Type B pancreatic cell (in vitro differentiated cells): ENCODE measurements at regions not wholly inside any gene's neighbourhood (a gene's known extent, or its start where the extent isn't known, plus 50 kb on each side); places are given as distances from the start of the nearest gene placed in this dataset.
"Not testable (repeated sequence)": the region's sequence is repeated elsewhere in the genome, so short reads cannot be mapped to it uniquely, and the experiment has no call there.

Experiments
- DNase-seq: peaks from one replicate; pipeline ENCODE4 v3.0.0; 2021; ENCODE audit warnings: mixed read lengths; ENCODE audit not compliant: unreplicated experiment; ENCODE audit errors: extremely low spot score
- H3K27ac Mint-ChIP-seq: 2 replicates; pipeline ENCODE4 v1.8.0; 2021; ENCODE audit warnings: mild to moderate bottlenecking, mixed read lengths
- H3K27me3 Mint-ChIP-seq: 2 replicates; pipeline ENCODE4 v1.8.0; 2021; ENCODE audit warnings: mixed read lengths
- H3K36me3 Mint-ChIP-seq: 2 replicates; pipeline ENCODE4 v1.8.0; 2021; ENCODE audit warnings: mixed read lengths
- H3K4me1 Mint-ChIP-seq: one replicate; pipeline ENCODE4 v1.8.0; 2021; ENCODE audit warnings: mixed read lengths; ENCODE audit not compliant: unreplicated experiment
- H3K4me3 Mint-ChIP-seq: 2 replicates; pipeline ENCODE4 v1.8.0; 2021; ENCODE audit warnings: mild to moderate bottlenecking, mixed read lengths
- H3K9me3 Mint-ChIP-seq: 2 replicates; pipeline ENCODE4 v1.8.0; 2021; ENCODE audit warnings: mixed read lengths
- CTCF ChIP-seq: fragments of 200-600 bp; sonication (generic); conservative IDR thresholded peaks from 2 replicates; pipeline ENCODE4 v1.5.0; 2021; ENCODE audit warnings: antibody characterized with exemption, mild to moderate bottlenecking

- no peak for TF ChIP-seq CTCF
- Mint-ChIP-seq H3K4me1 (peaks cover 5% of the 10 kb centered on the region), H3K27me3 (peaks cover 2% of the 10 kb centered on the region), H3K36me3 (no peaks in the 10 kb centered on the region), H3K4me3 (no peak overlapping the region), H3K9me3 (peaks cover 12% of the 10 kb centered on the region), H3K27ac (no peak overlapping the region)
- no peak for DNase-seq
Observed at GRCh38 chr9:90167914-90168313, 474.7 kb downstream of the DIRAS2 start.

GRCh38 chr9:90169490-90169889 is 473.1 kb downstream of the DIRAS2 start:
- Mint-ChIP-seq H3K4me1 (peaks cover 5% of the 10 kb centered on the region), H3K27ac (peak overlapping the region; percentile 1), H3K36me3 (no peaks in the 10 kb centered on the region), H3K9me3 (peaks cover 12% of the 10 kb centered on the region), H3K27me3 (peaks cover 2% of the 10 kb centered on the region), H3K4me3 (no peak overlapping the region)
- no peak for TF ChIP-seq CTCF
- DNase-seq, result no peak

- not testable (repeated sequence) for H3K27me3 Mint-ChIP-seq, H3K4me3 Mint-ChIP-seq, DNase-seq, H3K4me1 Mint-ChIP-seq, H3K36me3 Mint-ChIP-seq, H3K27ac Mint-ChIP-seq
- H3K9me3 Mint-ChIP-seq, result peaks cover 12% of the 10 kb centered on the region
Observed at GRCh38 chr9:90173935-90174334, 468.7 kb downstream of the DIRAS2 start.

- H3K4me1 Mint-ChIP-seq, H3K27ac Mint-ChIP-seq, H3K4me3 Mint-ChIP-seq, H3K36me3 Mint-ChIP-seq, H3K27me3 Mint-ChIP-seq, DNase-seq: not testable (repeated sequence)
- H3K9me3 Mint-ChIP-seq, result peaks cover 12% of the 10 kb centered on the region
Observed at GRCh38 chr9:90174346-90174745, 468.3 kb downstream of the DIRAS2 start.

GRCh38 chr9:90175257-90175656 is 467.4 kb downstream of the DIRAS2 start:
- no peak for TF ChIP-seq CTCF
- Mint-ChIP-seq H3K9me3 (peaks cover 12% of the 10 kb centered on the region), H3K27me3 (no peaks in the 10 kb centered on the region), H3K36me3 (no peaks in the 10 kb centered on the region), H3K4me1 (no peaks in the 10 kb centered on the region), H3K27ac (no peak overlapping the region), H3K4me3 (no peak overlapping the region)
- DNase-seq, result no peak

- no peak for DNase-seq
- Mint-ChIP-seq H3K9me3 (peaks cover 10% of the 10 kb centered on the region), H3K27ac (no peak overlapping the region), H3K4me1 (no peaks in the 10 kb centered on the region), H3K27me3 (no peaks in the 10 kb centered on the region), H3K36me3 (no peaks in the 10 kb centered on the region), H3K4me3 (no peak overlapping the region)
- no peak for TF ChIP-seq CTCF
Observed at GRCh38 chr9:90175865-90176264, 466.8 kb downstream of the DIRAS2 start.

GRCh38 chr9:90176901-90177300 is 465.7 kb downstream of the DIRAS2 start:
- Mint-ChIP-seq H3K4me3 (no peak overlapping the region), H3K9me3 (peaks cover 2% of the 10 kb centered on the region), H3K36me3 (no peaks in the 10 kb centered on the region), H3K27me3 (no peaks in the 10 kb centered on the region), H3K27ac (no peak overlapping the region), H3K4me1 (no peaks in the 10 kb centered on the region)
- no peak for DNase-seq
- TF ChIP-seq CTCF, result no peak
